Superior temporal gyrus (tissue), 1 donor: ENCODE measurements at regions not wholly inside any gene's neighbourhood (a gene's known extent, or its start where the extent isn't known, plus 50 kb on each side); places are given as distances from the start of the nearest gene placed in this dataset.
"Not testable (repeated sequence)": the region's sequence is repeated elsewhere in the genome, so short reads cannot be mapped to it uniquely, and the experiment has no call there.

Experiments
- DNase-seq: peaks from one replicate; pipeline ENCODE4 v3.0.0-alpha.2; 2016; ENCODE audit errors: extremely low spot score

DNA sequence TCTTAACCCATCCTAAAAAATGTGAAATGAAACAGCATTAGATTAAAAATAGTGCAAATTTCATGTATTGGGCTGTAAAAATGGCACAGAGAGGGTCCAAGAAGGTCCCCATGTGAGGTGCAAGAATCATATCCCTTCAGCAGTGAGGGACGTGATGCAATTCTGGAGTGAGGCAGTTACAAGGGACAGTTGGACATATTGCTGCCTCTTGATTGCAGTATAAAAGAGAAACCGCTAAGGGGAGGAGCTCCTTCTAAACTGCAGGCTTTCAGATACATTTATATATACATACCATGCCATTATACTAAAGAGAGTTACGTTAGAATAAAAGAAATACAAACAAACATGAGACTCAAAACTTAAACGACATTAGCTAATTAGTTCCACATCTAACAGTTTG is 304.2 kb upstream of the CTNNB1 start:
- no peak for DNase-seq

DNA sequence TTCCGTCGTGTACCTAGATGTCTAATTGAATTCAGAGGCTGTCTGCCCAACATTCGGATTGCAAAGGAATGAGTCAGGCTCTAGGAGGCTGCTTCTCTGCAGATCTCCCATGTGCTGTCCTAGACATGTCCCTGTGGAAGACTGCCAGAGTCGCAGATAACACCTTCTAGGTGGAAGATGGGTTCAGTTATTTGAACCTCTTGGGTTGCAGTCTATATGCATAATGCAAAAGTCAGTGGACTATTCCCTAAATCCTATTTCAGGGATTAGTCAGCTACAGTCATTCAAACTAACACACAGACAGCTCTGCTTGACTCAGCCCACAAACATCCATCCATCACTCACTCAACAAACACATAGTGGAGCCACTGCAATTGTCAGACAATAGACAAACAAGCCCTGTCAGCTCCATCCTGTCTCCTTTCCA is 300.0 kb upstream of the CTNNB1 start:
- DNase-seq, result no peak

DNA sequence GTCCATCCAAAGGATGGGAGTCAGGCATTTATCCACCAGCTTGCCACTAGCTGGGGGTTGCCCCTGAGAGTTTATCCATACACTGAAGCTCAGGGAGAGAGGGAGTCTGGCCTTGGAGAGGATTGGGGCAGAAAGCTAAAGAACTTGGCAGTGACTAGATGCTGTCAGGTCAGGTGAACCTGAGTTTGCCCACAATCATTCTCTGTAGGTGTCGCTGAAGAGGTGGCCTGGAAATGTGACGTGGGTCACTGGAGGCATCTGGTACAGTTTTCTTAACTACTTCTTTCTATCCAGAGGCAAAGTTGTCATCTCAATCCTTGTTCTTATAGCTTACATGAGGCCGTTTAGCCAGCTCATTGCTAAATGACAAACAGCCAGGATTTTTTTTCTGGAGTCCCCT is 298.0 kb upstream of the CTNNB1 start:
- no peak for DNase-seq

DNA sequence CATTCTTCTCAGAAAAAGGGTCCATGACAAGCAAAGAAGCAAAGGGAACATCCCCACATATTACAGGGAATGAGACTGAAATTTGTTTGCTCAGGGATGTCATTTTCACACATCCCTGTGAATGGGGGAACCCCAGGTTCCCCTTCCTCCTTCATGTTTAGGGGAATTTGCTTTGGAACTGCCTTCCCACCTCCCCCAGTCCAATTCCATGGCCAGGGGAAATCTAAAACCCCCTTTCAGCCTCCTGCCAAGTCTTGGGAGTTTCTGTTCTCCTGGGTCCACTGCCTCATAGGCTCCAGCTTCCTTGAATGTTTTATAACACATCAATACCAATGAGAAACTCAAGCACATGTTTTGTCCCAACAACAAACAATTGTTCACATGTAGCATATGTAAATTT is 297.5 kb upstream of the CTNNB1 start:
- DNase-seq, result no peak

DNA sequence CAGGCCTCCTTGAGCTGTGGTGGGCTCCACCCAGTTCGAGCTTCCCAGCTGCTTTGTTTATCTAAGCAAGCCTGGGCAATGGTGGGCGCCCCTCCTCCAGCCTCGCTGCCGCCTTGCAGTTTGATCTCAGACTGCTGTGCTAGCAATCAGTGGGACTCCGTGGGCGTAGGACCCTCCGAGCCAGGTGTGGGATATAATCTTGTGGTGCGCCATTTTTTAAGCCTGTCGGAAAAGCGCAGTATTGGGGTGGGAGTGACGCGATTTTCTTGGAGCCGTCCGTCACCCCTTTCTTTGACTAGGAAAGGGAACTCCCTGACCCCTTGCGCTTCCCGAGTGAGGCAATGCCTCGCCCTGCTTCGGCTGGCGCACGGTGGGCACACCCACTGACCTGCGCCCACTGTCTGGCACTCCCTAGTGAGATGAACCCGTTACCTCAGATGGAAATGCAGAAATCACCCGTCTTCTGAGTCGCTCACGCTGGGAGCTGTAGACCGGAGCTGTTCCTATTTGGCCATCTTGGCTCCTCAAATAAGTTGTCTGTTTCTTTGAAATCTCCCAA is 291.3 kb upstream of the CTNNB1 start:
- DNase-seq, result not testable (repeated sequence)

DNA sequence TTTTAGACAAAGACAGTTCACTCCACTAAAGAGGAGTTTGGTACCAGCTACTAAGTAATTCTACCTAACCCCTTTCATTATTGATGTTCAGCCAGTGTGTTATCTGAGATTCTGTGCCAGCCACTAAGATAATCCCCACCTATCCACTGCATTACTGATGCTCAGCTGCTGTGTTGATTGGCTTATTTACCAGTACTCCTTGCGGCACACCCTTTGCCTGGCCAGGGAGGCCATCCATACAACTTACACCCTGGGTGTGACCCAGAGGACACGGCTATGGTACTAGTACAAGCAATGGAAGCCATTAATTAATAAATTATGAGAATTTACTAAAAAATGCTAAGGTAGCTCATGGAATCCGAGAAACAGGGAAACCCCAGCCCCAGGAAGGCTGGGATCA is 290.7 kb upstream of the CTNNB1 start:
- no peak for DNase-seq

DNA sequence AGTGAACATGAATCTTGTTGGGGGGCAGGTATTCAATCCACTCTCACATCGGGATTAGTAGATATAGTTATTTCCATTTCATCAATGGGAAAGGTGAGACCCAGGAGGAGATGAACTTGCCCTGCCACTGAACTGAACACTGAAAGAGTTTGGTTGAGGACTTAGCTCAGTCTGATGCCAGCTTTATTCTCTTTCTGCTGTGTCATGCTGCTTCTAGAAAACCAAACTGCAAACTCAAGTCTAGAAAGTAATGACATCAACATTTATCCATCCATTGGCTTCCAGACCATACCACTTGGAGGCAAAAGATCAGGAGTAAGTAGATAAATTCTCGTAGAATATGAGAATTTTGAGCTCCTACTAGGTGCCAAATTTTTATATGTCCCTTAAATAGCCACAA is 288.0 kb upstream of the CTNNB1 start:
- no peak for DNase-seq

DNA sequence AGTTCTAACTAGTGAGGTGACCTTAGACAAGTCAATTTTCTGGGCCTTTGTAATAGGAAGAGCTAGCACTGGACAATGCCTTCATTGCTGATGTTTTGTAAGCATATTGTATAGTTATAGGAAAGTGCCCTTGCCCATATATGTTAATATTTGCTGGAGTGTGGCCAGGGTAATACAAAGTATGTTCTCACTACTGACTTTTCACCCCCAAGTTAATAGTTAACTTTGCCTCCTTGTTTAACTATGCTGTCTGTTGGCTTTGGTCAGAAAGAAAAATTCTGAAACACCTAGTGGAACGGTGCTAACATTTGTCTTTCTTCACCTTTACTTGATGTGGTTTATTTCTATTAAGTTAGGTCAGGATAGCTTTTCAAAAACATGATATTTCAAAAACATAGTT is 287.4 kb upstream of the CTNNB1 start:
- no peak for DNase-seq

DNA sequence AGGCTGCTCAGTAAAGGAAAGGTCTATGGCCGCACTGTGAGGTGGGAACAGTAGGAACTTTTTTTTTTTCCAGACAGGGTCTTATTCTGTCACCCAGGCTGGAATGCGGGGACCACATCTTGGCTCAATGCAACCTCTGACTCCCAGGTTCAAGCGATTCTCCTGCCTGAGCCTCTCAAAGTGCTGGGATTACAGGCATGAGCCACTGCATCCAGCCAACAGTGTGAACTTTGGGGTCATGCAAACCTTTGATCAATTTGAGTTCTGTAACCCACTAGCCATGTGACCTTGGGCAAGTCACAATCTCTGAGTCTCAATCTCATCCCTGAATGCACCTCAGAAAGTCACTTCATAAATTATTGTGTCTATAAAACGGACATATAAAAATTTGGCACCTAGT is 286.8 kb upstream of the CTNNB1 start:
- no peak for DNase-seq

DNA sequence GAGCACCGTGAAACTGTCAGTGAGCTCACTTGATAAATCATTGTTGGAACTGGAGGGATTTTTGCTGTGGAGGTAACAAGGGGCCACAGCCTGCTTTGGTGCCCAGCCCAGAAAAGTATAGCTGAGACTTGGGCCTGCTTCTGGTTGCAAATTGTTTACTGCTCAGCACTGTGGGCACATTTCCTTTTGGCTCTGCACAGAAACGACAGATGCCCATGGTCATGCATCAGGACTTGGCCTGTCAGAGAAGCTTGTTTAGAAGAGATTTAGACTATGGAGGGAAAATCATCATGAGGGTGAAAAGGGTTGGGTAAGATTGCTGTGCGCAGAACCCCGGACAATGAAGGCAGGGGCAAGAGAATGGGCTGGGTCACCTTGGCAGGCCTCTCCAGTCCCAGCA is 286.1 kb upstream of the CTNNB1 start:
- no peak for DNase-seq

DNA sequence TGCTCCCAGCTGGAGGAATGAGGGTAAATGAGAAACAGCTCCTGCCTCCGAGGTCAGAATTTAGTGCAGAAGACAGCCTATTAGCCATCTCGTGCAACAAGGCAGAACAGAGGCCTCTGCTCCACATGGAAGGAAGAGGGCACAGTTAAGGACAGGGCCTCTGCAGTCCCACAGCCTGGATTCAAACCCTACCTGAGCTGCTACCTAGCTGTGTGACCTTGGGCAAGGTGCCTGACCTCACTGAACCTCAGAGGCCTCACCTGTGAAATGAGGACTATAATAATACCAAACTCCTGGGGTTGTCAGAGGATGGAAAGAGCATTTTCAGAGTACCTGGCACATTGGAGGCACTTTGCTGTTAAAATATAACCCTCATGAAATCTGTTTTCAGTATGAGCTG is 285.7 kb upstream of the CTNNB1 start:
- no peak for DNase-seq

DNA sequence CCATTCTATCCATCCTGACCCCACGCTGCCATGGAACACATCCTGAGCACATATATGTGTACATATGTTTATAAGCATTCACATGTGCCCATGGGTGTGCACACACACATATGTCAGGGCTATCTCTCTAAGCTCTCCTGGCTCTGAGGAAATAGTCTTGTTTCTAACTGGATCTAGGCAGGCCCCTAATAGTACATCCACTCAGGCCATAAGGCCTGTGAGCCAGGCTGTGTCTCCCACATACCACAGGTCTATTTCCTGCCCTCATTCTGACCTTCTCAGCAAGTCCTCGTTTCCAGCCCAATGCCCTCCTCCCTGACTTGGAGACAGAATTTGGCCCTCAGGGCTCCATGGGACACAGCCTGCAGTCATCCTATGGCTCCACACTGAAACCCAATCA is 284.8 kb upstream of the CTNNB1 start:
- no peak for DNase-seq

DNA sequence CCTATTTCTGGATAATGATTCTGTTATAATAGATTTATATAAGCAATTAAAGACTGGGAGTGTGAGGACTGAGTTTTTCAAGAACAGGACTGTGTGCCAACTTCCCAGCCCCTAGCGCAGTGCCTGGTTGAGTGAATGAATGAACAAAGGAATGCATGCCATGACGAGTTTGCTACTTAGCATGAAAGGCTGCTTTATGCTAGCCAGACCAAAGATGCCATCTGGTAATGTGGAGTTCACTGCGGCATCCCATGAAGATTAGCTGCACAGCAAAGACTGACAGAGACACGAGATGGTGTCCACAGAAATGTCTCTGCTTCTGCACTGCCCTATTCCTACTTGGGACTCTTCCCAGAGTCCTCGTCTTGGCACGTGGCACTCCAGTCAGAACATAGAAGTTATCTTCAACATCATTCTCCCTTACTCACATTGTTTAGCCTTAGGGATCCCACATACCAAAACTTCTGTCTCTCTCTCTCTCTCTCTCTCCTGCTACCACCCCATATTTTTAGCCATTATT is 283.9 kb upstream of the CTNNB1 start:
- DNase-seq, result peak; percentile 55

DNA sequence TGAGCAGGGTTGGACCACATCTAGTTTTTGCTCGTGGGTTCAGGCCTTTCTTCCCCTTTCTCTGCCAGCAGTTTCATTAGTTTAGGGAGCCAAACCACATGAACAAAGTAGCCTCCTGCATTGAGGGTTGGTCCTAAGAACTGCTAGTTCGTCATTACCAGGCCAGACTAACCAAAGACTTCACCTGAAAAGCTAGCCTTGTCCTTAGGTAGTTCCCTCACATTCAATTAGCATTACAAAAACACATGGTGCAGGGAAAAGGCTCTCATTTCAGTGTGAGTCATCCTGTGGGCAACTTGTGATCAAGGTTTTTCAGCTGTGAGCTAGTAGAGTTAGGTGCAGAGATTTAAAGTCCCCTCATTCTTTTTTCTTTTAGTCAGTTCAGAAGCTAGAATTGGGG is 279.3 kb upstream of the CTNNB1 start:
- DNase-seq, result no peak

DNA sequence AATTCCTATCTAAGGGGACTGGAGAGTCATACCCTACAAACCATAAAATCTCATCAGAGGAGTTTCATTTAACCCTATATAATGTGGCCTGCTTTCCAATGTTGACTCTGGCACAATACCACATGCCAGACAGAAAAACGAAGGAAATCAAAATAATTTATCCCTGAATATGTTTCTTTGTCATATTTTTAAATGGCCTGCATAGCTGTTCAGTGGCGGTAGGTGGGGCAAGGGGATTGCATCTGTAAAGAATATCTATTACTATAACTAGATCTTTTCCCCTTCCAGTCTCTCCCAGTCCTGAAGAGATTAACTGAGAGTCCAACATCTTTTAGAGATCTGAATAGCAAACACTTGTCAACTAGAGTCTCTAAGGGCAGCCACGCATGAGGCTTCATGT is 278.1 kb upstream of the CTNNB1 start:
- DNase-seq, result no peak

DNA sequence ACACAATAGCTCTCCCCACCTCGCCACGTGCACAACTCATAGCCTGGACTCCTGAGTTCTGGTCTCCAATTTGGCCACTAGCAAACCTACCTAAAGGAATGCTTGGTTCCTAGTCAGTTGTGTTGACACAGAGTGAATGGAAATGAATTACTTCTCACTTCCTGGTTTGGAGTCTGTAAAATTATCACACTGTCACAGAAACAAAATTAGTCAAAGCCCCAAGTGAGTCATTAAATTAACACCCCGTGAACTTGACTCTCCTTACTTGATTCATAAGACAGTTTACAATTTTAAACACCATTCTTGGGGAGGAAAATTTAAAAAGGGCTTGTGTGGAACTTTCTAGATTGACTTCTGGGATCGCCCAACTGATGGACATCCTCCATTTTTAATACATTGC is 276.2 kb upstream of the CTNNB1 start:
- no peak for DNase-seq

DNA sequence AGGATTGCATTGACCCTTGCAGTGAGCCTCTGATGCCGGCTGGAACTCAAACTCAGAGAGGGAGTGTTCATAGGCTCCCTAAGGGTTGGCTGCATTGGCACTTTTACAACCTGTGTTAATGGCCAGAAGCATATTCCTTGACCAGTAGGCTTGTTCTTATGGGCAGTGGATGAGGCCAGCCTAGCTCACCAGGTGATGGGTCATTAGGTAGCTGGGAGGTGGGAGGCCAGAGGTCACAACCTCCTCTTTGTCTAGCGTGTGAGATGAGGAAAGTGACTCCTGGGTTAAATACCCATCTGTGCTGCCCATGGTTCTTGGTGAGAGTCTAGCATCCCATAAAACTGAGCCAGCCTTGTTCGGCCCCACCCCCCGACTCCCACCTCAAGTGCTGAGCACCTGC is 275.7 kb upstream of the CTNNB1 start:
- no peak for DNase-seq

DNA sequence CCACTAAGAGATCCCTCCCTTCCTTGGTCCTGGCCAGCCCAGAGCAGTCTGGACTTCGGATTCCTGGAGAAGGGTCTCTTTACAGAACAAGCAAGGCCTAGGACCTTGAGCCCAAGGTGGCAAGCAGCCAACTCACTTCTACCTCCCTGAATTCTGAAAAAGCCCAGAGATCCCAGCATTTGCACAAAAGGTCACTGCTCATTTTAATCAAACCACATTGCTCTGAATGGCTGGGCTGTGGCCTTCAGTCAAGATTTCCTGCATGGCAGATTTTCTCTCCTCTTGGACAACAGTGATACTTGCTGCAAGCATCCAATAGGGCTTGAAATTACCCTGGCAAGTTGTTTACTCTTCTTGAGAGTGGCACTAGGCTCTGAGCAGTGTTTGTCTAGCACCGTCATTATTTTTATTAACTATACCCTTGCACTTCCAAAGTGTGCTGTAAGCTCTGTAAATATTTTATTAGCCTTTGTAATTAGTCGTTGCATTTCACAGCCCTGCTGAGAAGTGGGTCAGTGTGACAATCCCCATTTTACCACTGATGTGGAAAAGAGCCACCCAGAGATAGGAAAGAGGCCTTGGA is 274.7 kb upstream of the CTNNB1 start:
- no peak for DNase-seq

DNA sequence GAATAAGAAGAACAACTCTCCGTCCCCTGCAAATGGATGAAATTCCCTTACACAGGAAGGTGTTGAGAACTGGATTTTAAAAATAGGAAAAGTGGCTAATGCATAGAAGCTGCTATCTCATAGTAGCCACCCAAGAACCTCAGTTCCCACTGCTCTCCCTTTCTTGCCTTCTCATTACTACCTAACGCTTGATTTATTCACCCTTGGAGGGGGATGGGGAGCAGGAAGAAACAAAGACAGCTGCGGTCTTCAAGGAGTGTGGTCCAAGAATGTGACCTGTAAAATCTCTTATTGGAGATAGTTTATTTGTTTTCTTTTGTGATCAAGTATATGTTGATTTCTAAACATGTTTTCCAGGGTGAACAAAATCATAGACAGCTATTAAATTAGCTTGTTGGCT is 274.1 kb upstream of the CTNNB1 start:
- DNase-seq, result no peak

DNA sequence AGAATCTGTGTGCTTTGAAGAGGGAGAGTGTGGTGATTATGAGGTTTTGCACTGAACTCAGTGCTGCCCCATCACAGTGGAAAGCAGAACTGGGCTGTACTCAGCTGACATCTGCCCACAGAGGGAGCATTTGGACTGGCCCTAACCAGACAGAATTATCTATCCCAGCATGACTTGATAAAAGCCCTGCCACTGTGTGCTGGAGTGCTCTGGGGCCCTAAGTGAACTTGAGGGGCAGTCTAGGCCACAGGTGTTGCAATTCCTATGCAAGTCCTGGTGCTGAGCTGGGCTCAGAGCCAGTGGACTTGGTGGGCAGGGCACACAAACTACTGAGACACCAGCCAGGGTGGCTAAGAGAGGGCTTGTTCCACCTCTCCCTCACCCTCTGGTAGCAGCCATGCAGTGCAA is 269.2 kb upstream of the CTNNB1 start:
- no peak for DNase-seq

DNA sequence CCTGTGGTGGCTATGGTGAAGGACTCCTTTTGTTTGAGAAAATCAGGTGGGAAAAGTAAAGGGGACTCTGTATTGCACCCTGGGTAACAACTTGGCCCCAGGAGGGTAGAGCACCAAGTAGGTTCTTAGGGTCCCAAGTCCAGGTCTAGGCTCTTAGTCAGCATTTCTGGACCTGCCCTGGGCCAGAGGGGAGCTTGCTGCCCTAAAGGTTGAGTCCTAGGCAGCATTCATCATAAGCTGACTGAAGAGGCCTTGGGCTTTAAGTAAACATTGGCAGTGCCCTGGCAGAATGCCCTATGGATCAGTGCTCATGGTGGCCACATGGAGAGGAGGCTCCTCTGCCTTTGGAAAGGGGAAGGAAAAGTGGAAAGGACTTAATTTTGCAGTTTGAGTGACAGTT is 268.5 kb upstream of the CTNNB1 start:
- DNase-seq, result no peak

DNA sequence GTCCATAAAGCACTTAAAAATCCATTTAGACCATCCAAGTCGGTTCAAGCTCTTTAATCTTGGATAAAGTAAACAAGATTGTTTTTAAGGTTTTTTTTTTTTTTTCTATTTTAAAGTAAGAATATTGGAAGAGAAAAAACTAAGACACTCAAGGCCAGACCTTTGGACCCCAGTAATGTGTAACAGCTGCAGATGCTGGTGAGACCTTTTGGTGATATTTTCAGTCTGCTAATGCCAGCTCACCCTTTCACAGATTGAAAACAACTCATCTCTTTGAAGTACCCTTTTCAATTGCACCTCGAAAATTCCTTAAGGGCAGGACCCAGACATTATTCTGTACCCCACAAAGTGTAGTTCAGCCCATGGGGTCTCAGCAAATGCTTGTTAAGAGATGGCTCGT is 260.7 kb upstream of the CTNNB1 start:
- no peak for DNase-seq

DNA sequence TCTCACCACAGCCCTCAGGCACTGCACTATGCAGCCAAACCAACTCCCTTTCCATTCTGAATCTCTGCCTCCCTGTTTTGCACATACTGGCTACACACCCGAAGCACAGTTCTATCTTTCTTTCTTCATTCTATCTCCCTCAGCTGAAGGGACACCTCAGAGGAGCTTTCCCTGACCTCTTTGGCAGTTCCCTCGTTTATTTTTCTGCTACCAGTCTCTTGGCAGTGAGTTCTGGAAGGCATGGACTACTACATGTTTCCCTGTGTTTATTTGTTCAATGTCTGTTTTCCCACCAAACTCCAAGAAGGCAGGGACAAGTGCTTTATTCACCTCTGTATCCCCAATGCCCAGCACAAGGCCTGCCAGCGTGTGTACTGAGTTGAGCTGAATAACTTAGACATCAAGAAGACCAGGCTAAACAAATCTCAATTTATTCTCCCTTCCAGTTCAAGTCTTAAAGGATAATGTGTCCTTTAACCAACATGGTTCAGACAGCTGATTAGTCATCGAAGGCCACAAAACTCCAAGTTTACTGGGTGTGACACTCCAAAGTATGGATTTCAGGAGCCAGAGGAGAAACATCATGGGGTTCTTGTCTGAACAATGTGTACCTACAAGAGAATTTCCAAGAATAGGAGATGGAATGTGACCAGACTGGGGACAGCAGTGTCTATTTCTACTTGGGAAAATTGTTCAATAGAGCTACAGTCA is 260.1 kb upstream of the CTNNB1 start:
- no peak for DNase-seq

DNA sequence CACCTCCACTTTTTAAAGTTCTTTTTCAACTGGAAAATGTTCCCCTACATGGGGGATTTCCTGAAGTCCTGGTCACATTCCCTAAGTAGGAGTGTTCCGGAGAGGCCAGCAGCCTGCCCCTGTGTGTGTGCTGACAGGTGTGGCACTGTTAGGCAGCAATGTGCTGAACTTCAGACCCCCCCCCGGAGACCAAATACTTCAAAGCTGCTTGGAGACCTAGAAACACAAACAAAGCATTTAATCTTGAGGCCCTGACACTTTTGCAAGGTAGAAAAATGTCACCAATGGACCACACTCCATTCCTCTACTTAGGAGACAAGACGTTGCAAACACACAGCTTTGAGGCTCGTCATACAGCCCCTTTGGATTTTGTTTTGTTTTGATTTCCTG is 259.6 kb upstream of the CTNNB1 start:
- no peak for DNase-seq
